Esophagus squamous epithelium (tissue), 5 donors: ENCODE measurements at regions not wholly inside any gene's neighbourhood (a gene's known extent, or its start where the extent isn't known, plus 50 kb on each side); places are given as distances from the start of the nearest gene placed in this dataset.

ENCODE experiments used
- DNase-seq: peaks from one replicate; lab custom pipeline; 2025; lab: John Stamatoyannopoulos, UW
- H3K27ac ChIP-seq, 4 donors: fragments of 200-600 bp; sonication (generic); one replicate each; pipeline ENCODE4 v1.5.1; 2016 to 2019; ENCODE audit warnings: mild to moderate bottlenecking in 1 of 4
- H3K27me3 ChIP-seq, 4 donors: fragments of 200-600 bp; sonication (generic); 1 replicate in 3 of 4; 2 replicates in 1 of 4; pipeline versions ENCODE4 v1.5.1 to v1.6.0; 2017 to 2021; ENCODE audit warnings: antibody characterized with exemption in 1 of 4
- H3K36me3 ChIP-seq, 3 donors: fragments of 200-600 bp; sonication (generic); one replicate each; pipeline ENCODE4 v1.5.1; 2016 to 2019
- H3K4me1 ChIP-seq, 3 donors: fragments of 200-600 bp; sonication (generic); one replicate each; pipeline ENCODE4 v1.5.1; 2017 to 2019
- H3K4me3 ChIP-seq, 4 donors: fragments of 200-600 bp; sonication (generic); 1 replicate in 3 of 4; 2 replicates in 1 of 4; pipeline ENCODE4 v1.5.1; 2016 to 2019; ENCODE audit warnings: mild to moderate bottlenecking in 2 of 4, moderate library complexity in 1 of 4
- H3K9me3 ChIP-seq, 3 donors: fragments of 200-600 bp; sonication (generic); one replicate each; pipeline ENCODE4 v1.5.1; 2016 to 2019
- POLR2A ChIP-seq, 4 donors: fragments of 450-650 bp; IDR thresholded peaks; one replicate each; pipeline ENCODE4 v1.6.1; 2017; ENCODE audit warnings: antibody characterized with exemption in 4 of 4, mild to moderate bottlenecking in 4 of 4, moderate library complexity in 3 of 4
- WGBS, 2 donors: methylation state at CpG; one replicate each; pipeline ENCODE4 v1.1.5; 2018; 5-methylcytosine and 5-hydroxymethylcytosine counted together
- intact Hi-C: fragments of 100-400 bp; cut with DNase I; formaldehyde crosslinking; loops from one replicate; pipeline ENCODE4 v1.15.0; 2022
- TF ChIP-seq, protein P1 (sequence below), 6 experiments: fragments of 450-650 bp in 4 of 6; fragments of 200-600 bp in 2 of 6; sonication (generic) in 2 of 6; IDR thresholded peaks; one replicate each; pipeline ENCODE4 v1.5.1; 2016 to 2019; ENCODE audit warnings: antibody characterized with exemption in 6 of 6, mild to moderate bottlenecking in 4 of 6, moderate library complexity in 4 of 6
- donor health status: DM: yes; HTN: yes; CAD: no.

DNA sequence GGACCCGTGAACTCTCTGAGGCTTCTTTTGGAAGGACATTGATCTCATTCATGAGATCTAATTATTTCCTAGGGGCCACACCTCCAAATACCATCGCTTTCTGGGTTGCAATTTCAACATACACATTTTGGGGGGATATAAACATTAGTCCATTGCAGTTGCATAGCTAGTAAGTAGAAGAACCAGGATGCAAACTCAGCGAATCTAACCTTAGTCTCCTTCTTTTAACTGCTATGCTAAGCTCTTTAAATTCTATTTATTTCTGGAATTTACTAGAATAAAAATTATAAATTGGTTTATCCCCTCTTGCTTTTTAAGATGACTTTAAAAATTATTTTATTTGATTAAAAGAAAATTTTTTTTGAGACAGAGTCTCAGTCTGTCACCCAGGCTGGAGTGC, 232.5 kb upstream of the EEF2KMT start:
- H3K36me3 ChIP-seq: no peaks in the 10 kb centered on the region
- no peaks in the 10 kb centered on the region for H3K27me3 ChIP-seq
- 73 to 78% methylated on average over 3 of the region's 3 CpGs for WGBS, 2 donors
- DNase-seq: no peak
- TF ChIP-seq, protein P1, sequence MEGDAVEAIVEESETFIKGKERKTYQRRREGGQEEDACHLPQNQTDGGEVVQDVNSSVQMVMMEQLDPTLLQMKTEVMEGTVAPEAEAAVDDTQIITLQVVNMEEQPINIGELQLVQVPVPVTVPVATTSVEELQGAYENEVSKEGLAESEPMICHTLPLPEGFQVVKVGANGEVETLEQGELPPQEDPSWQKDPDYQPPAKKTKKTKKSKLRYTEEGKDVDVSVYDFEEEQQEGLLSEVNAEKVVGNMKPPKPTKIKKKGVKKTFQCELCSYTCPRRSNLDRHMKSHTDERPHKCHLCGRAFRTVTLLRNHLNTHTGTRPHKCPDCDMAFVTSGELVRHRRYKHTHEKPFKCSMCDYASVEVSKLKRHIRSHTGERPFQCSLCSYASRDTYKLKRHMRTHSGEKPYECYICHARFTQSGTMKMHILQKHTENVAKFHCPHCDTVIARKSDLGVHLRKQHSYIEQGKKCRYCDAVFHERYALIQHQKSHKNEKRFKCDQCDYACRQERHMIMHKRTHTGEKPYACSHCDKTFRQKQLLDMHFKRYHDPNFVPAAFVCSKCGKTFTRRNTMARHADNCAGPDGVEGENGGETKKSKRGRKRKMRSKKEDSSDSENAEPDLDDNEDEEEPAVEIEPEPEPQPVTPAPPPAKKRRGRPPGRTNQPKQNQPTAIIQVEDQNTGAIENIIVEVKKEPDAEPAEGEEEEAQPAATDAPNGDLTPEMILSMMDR (IDR thresholded peaks at IDR 0.05): no peak
- no peak for TF ChIP-seq POLR2A (IDR thresholded peaks at IDR 0.05)
- no peaks in the 10 kb centered on the region for H3K9me3 ChIP-seq
- no peak overlapping the region for H3K27ac ChIP-seq
- intact Hi-C loops: no loop called here
- no peak overlapping the region for H3K4me3 ChIP-seq
- H3K4me1 ChIP-seq: no peaks in the 10 kb centered on the region

DNA sequence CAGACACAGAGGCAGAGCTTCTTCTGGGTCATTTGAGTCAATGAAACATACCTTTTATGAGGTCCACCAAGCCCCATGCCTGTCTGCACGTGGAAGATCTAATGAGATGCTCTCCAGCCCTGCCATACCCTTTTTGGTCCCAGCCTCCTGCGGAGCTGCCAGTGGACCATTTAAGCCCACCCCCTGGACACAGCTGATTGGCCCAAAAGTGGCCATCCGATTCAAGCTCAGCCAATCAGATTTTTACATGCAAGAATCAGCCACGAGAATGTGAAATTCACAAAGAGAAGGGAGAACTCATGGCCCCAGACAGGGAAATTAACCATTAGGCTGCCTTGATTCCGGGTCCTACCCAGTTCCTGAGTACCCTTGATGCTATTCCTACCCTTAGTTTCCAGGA, 231.0 kb upstream of the EEF2KMT start:
- TF ChIP-seq, protein P1 (IDR thresholded peaks at IDR 0.05): no peak
- TF ChIP-seq POLR2A (IDR thresholded peaks at IDR 0.05): no peak
- Histone ChIP-seq H3K27me3 (no peaks in the 10 kb centered on the region), H3K4me1 (no peaks in the 10 kb centered on the region), H3K9me3 (no peaks in the 10 kb centered on the region), H3K4me3 (no peak overlapping the region), H3K27ac (no peak overlapping the region), H3K36me3 (no peaks in the 10 kb centered on the region)
- no peak for DNase-seq
- intact Hi-C loops: no loop called here
- WGBS, 2 donors: 50 to 61% methylated on average over 4 to 5 of the region's 5 CpGs

DNA sequence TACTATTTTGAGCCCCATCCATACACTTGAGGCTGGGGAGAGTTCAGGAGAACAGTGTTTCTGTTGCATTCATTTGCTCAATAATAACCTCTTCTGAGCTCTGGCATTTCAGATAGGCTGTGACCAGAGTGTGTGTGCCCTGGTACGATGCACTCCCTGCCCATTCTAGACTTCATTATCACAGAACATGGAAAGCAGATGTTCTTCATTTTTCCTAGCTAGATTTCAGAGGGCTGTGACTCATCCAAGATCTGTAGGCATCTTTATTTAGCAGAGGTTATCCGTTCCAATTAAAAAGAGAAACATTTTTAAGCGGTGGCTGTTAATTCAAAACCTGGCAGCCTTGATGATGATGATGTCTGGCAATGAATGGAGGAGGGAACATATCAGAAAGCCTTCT, 228.8 kb upstream of the EEF2KMT start:
- Histone ChIP-seq H3K4me3 (no peak overlapping the region), H3K36me3 (no peaks in the 10 kb centered on the region), H3K4me1 (no peaks in the 10 kb centered on the region), H3K27me3 (no peaks in the 10 kb centered on the region), H3K27ac (no peak overlapping the region), H3K9me3 (no peaks in the 10 kb centered on the region)
- intact Hi-C loops: no loop called here
- 73 to 80% methylated on average over 3 of the region's 3 CpGs for WGBS, 2 donors
- TF ChIP-seq, protein P1 (IDR thresholded peaks at IDR 0.05): no peak
- no peak for TF ChIP-seq POLR2A (IDR thresholded peaks at IDR 0.05)
- DNase-seq: no peak

DNA sequence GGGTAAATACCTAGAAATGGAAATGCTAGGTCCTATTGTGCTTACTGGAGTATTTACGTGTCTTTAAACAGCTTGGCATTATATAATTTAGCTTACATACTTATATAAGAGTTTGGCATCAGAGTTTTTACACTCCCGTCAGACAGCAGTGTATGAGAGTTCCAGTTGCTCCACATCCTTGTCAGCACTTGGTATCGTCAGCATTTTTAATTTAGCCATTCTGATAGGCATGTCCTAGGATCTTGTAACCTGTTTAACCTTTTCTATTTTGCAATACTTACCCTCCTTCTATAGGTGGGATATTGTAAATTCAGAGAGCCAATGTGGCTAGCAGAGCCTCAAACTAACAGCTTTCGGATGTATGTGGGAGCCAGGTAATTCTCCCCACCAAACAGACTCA, 228.3 kb upstream of the EEF2KMT start:
- no peak overlapping the region for H3K27ac ChIP-seq
- H3K27me3 ChIP-seq: no peaks in the 10 kb centered on the region
- TF ChIP-seq, protein P1 (IDR thresholded peaks at IDR 0.05): no peak
- intact Hi-C loops: no loop called here
- no peak overlapping the region for H3K4me3 ChIP-seq
- H3K36me3 ChIP-seq: no peaks in the 10 kb centered on the region
- DNase-seq: no peak
- H3K4me1 ChIP-seq: no peaks in the 10 kb centered on the region
- H3K9me3 ChIP-seq: no peaks in the 10 kb centered on the region
- 54 to 64% methylated on average over 4 of the region's 4 CpGs for WGBS, 2 donors

DNA sequence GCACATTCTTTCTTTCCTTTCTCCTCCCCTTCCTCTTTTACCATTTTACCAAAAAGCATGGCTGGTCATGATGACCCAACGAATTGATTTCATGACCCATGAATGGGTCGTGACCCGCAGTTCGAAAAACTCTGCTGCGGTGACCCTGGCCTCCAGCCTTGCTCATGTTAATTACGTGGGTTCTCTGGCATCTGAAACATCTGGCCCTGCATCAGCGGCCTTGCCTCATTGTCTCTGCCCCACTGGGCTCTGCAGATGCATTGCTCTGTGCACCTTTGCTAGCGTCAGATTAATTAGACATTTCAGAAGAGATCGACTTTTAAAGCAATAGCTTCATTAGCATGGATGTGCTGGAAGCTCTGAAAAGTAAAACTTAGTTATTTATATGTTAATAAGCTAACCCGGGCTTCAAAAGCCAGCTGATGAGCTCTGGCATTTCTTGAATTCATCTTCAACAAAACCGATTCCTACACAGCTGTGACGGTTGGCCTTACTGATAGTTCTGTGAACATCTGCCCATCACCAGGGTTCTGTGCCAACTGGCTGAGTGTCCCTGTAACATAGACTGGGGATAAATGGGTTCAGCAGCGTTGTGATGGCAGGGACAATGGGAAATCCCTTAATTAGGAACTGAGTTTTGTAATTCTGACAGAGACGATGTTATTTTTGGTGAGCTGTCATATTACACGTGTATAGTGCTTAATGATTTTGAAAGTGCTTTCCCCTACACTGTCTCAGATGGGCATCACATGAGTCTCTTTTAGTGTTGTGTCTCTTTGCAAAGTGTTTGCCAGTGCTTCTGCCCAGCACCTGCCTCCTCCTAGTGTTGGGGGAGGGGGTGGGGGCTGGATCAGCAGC, 225.9 kb upstream of the EEF2KMT start:
- no peak for DNase-seq
- Histone ChIP-seq H3K4me1 (no peaks in the 10 kb centered on the region), H3K9me3 (no peaks in the 10 kb centered on the region), H3K4me3 (no peak overlapping the region), H3K27ac (no peak overlapping the region), H3K27me3 (no peaks in the 10 kb centered on the region), H3K36me3 (no peaks in the 10 kb centered on the region)
- TF ChIP-seq, protein P1 (IDR thresholded peaks at IDR 0.05): no peak
- no peak for TF ChIP-seq POLR2A (IDR thresholded peaks at IDR 0.05)
- 52 to 63% methylated on average over 13 to 14 of the region's 15 CpGs for WGBS, 2 donors
- intact Hi-C loops: no loop called here
